LoVo (cell line): ENCODE measurements at regions not wholly inside any gene's neighbourhood (a gene's known extent, or its start where the extent isn't known, plus 50 kb on each side); places are given as distances from the start of the nearest gene placed in this dataset.

ENCODE experiments used
- DNase-seq: peaks from one replicate; pipeline ENCODE4 v3.0.0-alpha.2; 2016; ENCODE audit warnings: low spot score

DNA sequence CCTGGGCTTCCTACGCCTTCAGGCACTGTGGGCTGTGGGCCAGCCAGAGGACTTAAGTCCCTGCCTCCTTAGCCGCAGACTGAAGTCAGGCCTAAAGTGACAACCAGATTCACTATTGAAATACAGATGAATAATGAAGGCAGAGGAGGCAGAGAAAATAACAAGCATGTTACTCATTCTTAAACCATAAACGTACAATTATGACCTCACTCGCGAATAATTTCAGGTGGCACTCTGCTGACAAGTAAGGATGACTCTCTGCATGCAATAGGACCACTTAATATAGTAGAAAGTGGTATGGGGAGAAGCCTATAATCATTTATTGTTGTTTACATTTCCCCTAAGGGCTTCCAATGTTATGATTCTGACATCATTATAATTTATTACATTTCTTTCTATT lies 409.2 kb upstream of the FGF13 start:
- DNase-seq, result no peak

DNA sequence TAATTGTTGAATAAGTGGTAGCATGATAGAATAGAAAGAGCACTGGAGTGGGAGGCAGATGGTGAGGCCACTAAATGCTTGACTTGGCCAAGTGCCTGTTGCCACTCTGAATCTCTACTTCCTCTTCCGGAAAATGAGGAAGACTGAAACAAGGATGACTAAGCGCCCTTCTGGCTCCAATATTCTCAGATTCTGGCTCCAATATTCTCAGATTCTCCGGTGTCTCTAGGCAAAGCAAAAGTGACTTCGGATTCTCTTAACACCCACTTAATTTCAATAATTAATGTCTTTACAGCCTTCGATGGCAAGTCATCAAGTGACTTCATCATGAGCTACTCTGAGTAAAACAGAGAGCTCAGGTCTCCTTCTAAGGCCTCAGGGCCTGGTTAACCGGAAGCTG lies 402.2 kb upstream of the FGF13 start:
- DNase-seq, result no peak

DNA sequence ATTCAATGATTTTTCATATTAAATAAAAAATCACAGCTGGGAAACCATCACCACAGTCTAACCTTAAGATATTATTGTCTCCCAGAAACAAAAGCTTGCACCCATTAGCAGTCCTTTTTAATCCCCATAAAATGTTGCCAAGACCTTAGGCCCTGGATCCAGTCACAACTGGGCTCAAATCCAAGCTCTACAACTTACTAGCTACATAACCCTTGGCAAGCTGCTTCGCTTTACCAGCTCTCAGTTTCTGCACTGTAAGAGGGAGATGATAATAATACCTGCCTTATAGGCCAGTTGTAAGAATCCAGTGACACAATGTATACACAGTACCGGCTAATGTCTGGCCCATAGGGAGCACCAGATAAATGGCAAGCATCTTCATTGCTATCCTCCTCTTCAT lies 400.9 kb upstream of the FGF13 start:
- DNase-seq, result no peak

DNA sequence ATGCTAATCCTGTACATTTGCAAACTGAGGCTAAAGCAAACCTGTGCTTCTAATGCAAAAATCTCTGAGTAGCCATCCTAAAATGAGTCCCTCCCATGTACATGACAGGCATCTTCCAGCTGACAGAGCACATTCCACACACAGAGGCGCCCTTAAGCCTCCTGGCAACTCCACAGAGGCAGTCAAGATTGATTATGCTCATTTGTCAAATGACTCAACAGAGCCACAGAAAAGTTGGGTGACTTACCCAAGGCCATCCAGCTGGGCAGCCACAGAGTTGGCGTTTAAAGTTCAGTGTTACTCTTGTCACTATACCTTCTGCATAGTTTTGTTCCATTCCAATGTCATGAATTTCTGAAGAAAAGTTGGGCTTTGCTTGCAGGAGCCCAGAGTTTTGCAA lies 394.6 kb upstream of the FGF13 start:
- no peak for DNase-seq

DNA sequence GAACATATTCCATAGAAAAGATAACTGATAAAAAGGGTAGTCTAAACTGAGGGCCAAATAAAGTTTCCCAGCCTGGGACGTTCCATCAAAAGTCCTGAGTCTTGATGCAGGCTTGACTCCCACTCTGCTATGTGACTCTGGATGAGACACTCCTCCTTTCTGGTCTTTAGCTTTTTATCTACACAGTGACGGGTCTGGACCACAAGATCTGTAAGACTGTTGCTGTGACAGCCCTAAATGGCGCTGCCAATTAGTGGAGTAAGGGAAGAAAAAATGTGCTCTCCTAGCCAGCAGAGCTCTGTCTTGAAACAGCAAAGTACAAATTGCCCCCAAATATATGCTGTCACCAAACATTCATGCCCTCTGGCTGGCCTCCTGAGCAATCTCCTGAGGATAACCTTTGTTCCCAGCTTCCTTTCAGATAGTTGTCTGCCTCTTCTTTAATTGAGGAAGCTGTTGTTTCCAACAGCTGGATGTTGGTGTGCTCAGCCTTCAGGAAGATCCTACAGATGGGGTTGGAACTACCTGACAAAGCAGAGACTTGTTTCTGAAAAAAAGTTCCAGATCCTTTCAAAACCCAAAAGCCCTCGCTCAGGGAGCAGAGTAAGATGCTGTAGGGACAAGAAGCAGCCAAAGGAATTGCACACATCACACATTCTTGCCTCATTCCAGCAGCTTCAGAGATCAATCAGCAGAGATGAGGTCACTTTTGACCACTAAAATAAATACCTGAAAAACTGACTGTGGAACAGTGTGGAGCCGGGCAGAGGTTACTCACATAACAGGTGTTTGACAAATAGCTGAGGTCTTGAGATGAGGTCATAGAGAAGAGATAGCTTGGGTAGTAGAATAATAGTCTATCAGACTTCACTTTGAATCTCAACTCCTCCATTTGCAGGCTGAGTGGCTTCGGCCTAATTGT lies 383.4 kb upstream of the FGF13 start:
- DNase-seq, result no peak

DNA sequence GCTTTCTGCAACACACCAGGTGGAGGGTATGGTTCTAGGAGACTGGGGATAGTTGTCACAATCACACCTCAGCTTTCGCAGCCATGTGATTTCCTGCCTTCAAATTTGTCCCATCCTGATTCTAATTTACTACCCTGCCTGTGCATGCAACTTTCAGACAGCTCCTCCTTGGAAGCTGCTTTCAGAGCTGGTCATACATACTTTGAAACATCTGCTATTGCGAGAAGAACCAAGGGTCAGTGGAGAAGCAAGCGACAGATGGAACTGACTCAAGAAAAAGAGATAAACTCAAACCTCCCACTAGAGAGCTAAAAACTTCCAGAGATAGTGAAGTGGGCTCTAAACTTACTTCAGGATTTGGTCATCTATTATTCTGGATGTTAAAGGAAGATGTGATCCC lies 381.7 kb upstream of the FGF13 start:
- DNase-seq, result no peak

DNA sequence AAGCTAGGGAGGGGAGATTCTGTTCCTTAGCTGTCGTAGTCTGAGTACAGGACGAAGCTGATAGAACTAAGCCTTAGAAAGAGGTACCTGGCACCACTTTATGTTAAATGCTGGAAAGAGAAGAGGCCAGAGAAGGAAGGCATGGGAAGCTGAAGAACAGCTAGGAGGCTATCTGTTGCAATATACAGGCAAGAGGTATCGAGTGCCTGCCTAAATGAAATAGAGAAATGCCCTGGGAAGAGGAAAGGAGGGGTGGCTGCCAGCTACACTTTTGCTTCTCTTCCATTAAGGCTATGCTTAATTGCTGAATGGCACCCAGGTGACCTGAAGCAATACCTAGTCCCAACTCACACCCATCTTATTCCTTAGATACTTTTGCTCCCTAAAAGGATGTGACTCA lies 380.4 kb upstream of the FGF13 start:
- no peak for DNase-seq

DNA sequence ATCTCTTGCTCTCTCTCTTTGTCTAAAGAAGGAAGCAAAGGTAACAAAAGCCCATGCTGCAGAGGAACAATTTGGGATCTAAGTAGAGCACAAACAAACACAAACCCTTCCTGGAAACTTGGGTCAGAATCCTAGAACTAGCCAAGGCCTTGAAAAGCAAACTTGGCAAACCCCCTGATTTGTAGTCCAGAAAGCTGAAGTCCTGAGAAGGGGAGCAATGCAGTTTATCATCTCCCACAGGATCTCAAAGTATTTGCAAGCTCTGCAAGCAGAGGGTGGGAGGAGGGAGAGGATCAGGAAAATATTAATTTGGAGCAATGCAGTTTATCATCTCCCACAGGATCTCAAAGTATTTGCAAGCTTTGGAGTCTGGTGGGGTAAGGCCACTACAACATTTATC lies 379.5 kb upstream of the FGF13 start:
- DNase-seq, result no peak

DNA sequence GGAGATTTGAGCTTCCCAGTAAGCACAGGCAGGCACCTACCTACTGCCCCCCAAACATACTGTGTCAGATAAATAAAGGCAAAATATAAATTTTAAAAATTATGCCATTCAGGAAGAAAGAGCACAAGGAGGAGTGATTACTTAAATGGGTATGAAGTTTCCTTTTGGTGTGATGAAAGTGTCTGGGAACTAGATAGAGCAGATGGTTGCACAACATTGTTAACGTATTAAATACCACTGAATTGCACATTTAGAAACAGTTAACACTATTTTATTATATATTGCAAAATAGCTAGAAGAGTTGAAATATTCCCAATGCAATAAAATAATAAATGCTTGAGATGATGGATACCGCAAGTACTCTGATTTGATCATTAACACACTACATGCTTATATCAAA lies 374.7 kb upstream of the FGF13 start:
- no peak for DNase-seq

DNA sequence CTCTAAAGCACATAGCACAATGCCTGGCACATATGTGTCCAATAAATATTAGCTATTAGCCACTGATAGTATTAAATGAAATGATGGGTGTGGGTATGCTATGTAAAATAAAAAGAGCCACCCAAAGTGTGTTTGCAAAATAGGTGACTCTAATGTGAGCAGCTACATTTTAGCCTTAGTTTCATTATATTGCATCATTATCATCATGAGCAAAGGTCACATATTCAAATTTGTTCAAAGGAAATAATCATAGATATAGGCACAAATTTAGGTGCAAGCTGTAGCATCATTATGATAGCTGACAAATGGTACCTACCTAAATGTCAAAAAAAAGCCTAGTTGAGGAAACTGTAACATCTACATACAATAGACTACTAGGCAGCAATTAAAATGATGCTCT lies 373.9 kb upstream of the FGF13 start:
- no peak for DNase-seq

DNA sequence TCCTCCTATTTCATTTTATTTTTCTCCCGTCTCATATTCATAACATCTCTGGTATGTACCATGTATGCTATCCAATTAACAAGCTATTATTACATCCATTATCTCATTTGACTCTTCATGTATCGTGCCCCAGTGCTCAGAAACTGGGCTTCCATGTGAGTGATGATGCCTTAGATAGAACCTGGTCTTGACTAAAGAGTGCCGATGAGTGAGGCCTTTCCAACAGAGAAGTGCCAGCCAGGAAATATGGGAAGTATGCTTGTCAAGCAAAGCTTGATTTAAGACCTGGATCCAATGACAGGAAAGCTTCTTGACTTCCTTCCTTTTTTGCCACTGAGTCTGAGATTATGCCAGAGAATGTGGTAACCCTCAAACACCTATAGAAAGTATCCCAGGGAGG lies 371.7 kb upstream of the FGF13 start:
- no peak for DNase-seq

DNA sequence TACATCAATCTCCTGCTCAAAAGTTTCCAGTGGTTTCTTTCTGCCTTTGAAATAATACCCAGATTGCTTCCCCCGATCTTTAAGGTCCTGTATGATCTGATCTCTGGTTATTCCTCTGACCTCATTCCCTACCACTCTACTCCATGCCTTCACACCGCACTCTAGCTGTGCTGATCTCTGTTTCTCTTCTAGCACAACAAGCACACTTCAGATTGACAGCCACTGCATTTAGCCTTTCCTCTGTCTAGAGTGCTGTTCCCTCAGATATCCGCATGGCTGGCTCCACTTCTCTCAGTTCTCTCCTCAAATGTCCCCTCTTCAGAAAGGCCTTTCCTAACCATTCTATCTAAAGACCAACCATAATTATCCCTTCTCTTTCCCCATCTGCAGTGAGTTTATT lies 370.4 kb upstream of the FGF13 start:
- no peak for DNase-seq

DNA sequence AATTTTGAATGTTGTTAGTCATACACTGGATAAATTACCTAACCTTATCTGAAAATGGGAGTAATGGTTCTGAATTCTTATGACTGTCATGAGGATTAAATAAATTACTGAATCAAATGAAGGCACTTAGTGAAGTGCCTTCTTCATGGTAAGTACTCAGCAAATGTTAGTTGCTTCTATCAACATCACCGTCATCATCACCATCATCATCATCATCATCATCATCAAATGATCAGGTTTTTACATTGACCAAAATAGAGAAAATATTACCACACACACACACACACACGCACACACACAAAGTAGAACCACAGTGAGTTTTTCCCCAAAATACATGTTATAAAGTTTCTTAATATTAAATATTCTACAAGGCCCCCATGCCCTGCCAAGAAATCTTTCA lies 368.3 kb upstream of the FGF13 start:
- DNase-seq, result no peak

DNA sequence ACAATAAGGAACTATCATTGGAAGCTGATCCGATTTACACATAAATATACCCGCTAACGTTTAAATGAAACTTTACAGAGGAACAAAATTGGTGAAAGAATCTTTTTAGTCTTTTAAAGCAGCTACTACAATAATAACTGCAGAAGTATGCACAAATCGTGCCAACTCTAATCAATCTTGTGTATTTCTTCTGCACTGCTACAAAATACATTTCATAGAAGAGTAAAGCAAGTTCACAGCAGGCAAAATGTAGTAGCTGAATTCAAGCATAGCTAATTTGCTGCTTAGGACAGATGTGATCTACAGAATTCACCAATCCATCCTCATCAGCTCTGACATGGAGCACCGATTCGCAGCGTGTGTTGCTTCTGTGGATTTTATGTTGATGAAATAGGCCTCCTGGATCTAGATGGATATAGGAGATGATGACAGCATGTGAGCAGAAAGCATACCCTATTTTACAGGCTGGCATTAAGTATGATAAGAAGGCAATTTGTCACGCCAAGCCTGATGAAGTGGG lies 367.3 kb upstream of the FGF13 start:
- no peak for DNase-seq

DNA sequence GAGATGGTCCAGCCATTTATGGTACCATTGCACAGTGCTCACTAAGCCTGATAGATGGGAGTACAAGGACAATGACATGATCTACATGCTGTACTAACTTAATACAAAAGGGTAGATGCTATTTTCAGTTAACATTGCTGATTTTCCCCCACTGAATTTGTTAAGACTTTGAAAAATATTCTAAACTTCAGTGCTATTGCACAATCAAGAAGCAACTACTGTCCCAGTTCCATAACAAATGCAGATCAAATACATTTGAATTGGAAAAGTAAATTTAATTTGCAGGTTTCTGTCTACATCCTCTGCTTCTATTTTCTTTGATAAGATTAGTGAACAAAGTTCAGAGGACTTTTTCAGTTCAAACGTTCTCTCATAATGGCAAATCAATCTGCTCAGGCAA lies 366.8 kb upstream of the FGF13 start:
- no peak for DNase-seq

DNA sequence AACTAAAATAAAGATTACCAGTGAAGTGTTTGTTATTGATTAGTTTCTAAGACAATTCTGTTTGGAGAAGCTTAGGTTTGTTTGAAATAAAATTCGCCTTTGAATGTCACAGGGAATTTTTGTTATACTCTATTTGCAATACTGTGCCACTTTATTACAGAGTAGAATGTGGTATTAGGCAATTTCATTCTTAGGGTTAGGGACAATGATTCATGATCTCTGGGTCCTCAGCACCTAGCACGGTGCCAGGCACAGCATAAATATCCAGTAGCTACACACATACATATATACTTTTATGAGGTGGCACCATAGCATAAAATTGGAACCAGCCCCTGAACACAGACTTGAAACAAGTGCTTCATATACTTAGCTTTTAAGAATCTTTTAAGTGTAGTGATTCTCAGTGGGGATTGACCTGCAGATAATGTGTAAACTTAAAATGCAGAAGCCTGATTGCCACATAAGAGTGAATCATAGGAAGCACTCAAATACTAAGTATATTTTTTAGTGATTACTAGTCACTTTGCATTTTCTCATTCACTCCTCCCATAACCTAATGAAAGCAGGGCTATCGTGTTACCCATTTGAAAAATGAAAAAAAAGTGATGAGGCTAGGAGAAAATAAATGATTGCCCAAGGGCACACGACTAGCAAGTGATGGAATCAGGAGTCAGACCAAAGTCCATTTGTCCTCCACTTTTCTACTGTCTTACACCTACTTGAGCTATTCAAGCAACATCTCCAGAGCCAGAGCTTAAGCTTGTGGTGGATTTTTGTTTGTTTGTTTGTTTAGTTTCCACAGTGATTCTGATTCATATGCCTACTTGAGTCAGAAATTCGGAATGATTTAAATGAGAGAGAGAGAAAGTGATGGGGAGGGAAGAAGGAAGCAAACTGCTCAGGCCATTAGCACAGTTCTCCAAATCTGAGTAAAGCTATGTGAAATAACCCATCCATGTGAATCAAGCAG lies 366.0 kb upstream of the FGF13 start:
- DNase-seq, result no peak

DNA sequence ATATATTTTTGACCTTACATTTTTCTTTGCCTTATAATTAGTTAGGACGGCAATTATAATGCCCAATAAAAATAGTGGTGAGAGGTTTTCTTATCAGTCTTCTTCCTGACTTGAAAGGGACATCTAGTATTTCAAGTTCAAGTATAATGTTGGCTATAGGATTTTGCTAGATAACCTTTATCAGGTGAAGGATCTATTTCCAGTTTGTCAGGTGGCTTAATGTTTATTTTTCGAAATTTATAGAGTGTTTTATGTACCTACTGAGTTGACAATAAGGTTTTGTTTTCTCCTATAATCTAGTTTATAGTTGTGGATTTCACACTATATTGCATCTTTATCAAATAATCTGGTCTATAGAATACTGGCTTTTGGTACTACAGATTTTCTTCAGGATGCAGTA lies 351.8 kb upstream of the FGF13 start:
- DNase-seq, result no peak

DNA sequence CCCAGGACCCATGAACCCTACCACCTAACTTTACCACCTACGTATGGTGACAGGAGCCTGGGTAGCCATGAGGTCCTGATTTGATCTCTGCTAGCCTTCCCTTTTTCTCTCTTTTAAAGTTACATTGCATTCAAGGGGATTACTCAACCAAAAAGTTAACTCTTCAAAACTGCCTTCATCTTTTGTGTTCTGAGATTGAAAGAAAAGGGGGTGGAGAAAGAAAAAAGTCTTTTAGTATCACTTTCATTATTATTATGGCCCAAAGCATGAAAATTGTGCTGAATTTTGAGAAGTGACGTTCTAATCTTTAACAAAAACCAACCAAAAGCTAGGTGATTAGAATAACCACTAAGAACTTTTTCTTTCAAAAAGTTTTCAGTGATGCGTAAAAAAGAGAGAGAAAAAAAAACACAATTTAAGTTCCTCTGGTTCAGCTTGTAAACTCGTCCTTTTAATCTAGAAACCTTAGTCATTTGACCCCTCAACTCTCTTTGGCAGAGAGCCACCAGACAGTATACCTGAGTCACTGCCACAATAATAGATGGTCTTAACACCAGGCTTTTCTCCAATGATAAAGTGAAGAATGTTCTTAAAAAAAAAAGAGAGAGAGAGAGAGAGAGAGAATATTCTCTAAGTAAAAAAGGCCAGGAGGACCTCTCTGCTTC lies 347.4 kb upstream of the FGF13 start:
- peak; percentile 1 for DNase-seq

DNA sequence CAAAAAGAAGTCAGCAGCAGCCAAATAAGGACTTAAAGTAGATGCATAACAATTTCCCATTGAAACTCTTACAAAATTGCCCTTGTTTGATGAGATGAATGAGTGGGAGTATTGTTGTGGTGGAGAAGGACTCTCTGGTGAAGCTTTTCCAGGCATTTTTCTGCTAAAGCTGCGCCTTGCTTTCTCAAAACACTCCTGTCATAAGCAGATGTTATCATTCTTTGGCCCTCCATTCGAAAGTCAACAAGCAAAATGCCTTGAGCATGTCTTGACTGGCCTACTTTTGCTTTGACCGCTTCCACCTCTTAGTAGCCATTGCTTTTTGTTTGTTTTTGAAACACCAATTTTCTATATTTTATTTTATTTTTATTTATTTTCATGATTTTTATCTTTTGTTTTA lies 340.9 kb upstream of the FGF13 start:
- DNase-seq, result no peak

DNA sequence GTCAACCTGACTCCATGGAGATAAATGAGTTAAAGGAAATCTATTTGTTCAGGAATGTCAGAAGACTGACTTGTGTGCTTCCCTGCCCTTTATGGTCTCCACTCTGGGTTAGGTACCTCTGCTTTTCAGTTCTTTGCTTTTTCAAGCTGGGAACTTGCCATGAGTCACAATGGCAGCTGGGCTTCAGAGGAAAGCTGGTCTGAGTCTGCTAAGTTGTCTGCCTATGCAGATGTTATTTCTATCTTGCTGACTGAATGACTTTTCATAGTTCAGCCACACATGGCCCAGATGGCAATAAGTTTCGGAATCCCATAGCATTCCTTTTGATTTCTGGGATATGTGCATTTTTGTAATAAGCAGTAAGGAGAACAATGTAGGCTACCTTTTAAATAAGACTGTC lies 337.9 kb upstream of the FGF13 start:
- no peak for DNase-seq

DNA sequence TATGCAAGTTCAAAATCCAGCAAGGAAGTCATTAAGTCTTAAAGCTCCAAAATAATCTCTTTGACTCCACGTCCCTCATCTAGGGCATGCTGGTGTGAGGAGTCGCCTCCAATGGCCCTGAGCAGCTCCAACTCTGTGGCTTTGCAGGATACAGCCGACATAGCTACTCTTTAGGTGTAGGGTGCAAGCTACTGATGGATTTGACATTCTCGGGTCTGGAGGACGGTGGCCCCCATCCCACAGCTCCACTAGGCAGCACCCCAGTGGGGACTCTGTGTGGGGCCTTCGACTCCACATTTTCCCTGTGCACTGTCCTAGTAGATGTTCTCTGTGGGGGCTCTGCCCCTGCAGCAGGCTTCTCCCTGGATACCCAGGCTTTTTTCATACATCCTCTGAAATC lies 333.2 kb upstream of the FGF13 start:
- DNase-seq, result no peak

DNA sequence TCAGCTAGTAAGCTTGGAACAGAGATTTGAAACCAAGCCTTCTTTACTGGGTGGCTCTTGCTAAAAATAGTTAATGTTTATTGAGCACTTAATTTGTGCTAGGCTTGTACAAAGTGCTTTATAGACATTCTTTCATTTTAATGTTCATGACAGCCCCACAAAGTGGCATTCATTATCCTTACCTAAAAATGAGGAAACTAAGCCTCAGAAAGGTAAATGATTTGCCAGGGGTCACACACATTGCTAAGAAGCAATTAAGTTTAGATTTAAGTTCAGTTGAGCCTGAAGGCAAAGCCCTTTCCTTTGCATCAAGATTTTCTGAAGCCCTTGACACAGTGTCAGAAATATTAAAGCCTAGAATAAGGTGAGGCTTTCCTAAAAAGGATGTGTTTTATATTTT lies 327.5 kb upstream of the FGF13 start:
- DNase-seq, result no peak
